A673 (cell line): ENCODE measurements at regions not wholly inside any gene's neighbourhood (a gene's known extent, or its start where the extent isn't known, plus 50 kb on each side); places are given as distances from the start of the nearest gene placed in this dataset.

Experiments
- BruUV-seq: library from RNA; stranded (reverse); fragments of 400-500 nt; replicated peaks from 2 replicates; lab custom pipeline; 2021; lab: Mats Ljungman, UMichigan
- CTCF ChIA-PET: fragments of 300-600 bp; sonication (Branson Sonifier 250); formaldehyde crosslinking; loops from one replicate; lab custom pipeline; 2022; ENCODE audit warnings: antibody characterized with exemption; lab: Charles Lee
- POLR2A ChIA-PET: fragments of 300-600 bp; sonication (Branson Sonifier 250); formaldehyde crosslinking; loops from one replicate; lab custom pipeline; 2022; ENCODE audit warnings: antibody characterized with exemption; ENCODE audit not compliant: low non-redundant PET; lab: Charles Lee
- DNase-seq: peaks from one replicate; pipeline ENCODE4 v3.0.0-alpha.2; 2015; ENCODE audit warnings: low spot score
- H3K27ac ChIP-seq: fragments of 200-600 bp; sonication (generic); 2 replicates; pipeline ENCODE4 v1.5.1; 2016; ENCODE audit warnings: mixed run types, low read depth, mild to moderate bottlenecking, mixed read lengths, antibody characterized with exemption, low read length; ENCODE audit not compliant: poor library complexity, severe bottlenecking
- H3K27me3 ChIP-seq: fragments of 200-600 bp; sonication (generic); replicated peaks from 2 replicates; pipeline ENCODE4 v1.6.1; 2017; ENCODE audit warnings: mixed run types, low read depth, mild to moderate bottlenecking, mixed read lengths, antibody characterized with exemption, low read length; ENCODE audit not compliant: insufficient read depth, poor library complexity
- H3K36me3 ChIP-seq: fragments of 200-600 bp; sonication (generic); 2 replicates; pipeline ENCODE4 v1.6.1; 2016; ENCODE audit warnings: mixed run types, mild to moderate bottlenecking, mixed read lengths, antibody characterized with exemption, low read length; ENCODE audit not compliant: insufficient read depth, poor library complexity, severe bottlenecking
- H3K4me1 ChIP-seq: fragments of 200-600 bp; sonication (generic); 2 replicates; pipeline ENCODE4 v1.6.1; 2017; ENCODE audit warnings: mixed run types, mild to moderate bottlenecking, mixed read lengths, antibody characterized with exemption, low read length; ENCODE audit not compliant: insufficient read depth, poor library complexity, severe bottlenecking
- H3K4me3 ChIP-seq: fragments of 200-600 bp; sonication (generic); 2 replicates; pipeline ENCODE4 v1.5.1; 2016; ENCODE audit warnings: low read depth, mixed run types, mild to moderate bottlenecking, mixed read lengths, low read length; ENCODE audit not compliant: poor library complexity, severe bottlenecking
- H3K9me3 ChIP-seq: fragments of 200-600 bp; sonication (generic); 2 replicates; pipeline ENCODE4 v1.6.1; 2016; ENCODE audit warnings: mixed run types, low read depth, mild to moderate bottlenecking, mixed read lengths, antibody characterized with exemption, low read length; ENCODE audit not compliant: poor library complexity, severe bottlenecking
- EZH2 ChIP-seq: fragments of 200-600 bp; sonication (generic); IDR thresholded peaks from 2 replicates; pipeline ENCODE4 v1.6.1; 2017; ENCODE audit warnings: borderline replicate concordance, low read depth, mild to moderate bottlenecking, mixed read lengths, antibody characterized with exemption, low read length; ENCODE audit not compliant: poor library complexity, severe bottlenecking
- intact Hi-C: fragments of 100-400 bp; cut with micrococcal nuclease; formaldehyde crosslinking; loops from one replicate; pipeline ENCODE4 v1.10.0; 2022; ENCODE audit not compliant: unreplicated experiment
- TF ChIP-seq, protein P1 (sequence below): fragments of 300-800, 200-600 bp; sonication (generic); conservative IDR thresholded peaks from 2 replicates; pipeline ENCODE4 v1.5.1; 2017; ENCODE audit warnings: low read depth, mild to moderate bottlenecking, antibody characterized with exemption, low read length, moderate library complexity, mixed read lengths

DNA sequence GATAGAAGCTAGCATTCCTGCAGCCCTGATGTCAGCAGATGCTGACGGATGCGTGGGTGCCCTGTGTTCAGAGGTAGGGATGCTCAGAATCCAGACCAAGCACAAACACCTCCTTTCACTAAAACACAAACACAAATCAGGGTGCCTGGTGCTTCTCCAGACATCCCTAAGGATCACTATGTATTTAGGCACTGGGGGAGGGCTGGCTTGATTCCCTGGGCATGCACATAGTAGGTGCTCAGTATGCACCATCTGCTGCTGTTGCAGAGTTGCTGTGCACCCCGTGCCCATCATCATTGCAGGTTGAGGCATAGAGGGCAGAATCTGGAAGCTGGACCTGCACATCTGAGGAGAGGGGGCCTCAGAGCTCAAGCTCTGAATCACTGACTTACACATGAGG is 114.8 kb downstream of the PHETA1 start:
- no TSS peak for BruUV-seq
- no peak overlapping the region for H3K4me3 ChIP-seq
- ChIA-PET CTCF (no interaction called here), POLR2A (no interaction called here)
- intact Hi-C loops: no loop called here
- DNase-seq: no peak
- no peaks in the 10 kb centered on the region for H3K36me3 ChIP-seq
- no peaks in the 10 kb centered on the region for H3K9me3 ChIP-seq
- no peak overlapping the region for H3K27ac ChIP-seq
- H3K27me3 ChIP-seq: no peaks in the 10 kb centered on the region
- TF ChIP-seq EZH2: no peak
- TF ChIP-seq, protein P1, sequence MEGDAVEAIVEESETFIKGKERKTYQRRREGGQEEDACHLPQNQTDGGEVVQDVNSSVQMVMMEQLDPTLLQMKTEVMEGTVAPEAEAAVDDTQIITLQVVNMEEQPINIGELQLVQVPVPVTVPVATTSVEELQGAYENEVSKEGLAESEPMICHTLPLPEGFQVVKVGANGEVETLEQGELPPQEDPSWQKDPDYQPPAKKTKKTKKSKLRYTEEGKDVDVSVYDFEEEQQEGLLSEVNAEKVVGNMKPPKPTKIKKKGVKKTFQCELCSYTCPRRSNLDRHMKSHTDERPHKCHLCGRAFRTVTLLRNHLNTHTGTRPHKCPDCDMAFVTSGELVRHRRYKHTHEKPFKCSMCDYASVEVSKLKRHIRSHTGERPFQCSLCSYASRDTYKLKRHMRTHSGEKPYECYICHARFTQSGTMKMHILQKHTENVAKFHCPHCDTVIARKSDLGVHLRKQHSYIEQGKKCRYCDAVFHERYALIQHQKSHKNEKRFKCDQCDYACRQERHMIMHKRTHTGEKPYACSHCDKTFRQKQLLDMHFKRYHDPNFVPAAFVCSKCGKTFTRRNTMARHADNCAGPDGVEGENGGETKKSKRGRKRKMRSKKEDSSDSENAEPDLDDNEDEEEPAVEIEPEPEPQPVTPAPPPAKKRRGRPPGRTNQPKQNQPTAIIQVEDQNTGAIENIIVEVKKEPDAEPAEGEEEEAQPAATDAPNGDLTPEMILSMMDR: no peak
- H3K4me1 ChIP-seq: no peaks in the 10 kb centered on the region

- no peaks in the 10 kb centered on the region for H3K4me1 ChIP-seq
- intact Hi-C loops: no loop called here
- no peak overlapping the region for H3K4me3 ChIP-seq
- no peak for DNase-seq
- CTCF ChIA-PET: no interaction called here
- H3K27ac ChIP-seq: no peak overlapping the region
- no peaks in the 10 kb centered on the region for H3K36me3 ChIP-seq
- TF ChIP-seq, protein P1: no peak
- no peak for TF ChIP-seq EZH2
- BruUV-seq: no TSS peak
- POLR2A ChIA-PET: no interaction called here
- H3K27me3 ChIP-seq: no peaks in the 10 kb centered on the region
- no peaks in the 10 kb centered on the region for H3K9me3 ChIP-seq
Measured at GRCh38 chr12:111253213-111253612, 115.7 kb downstream of the PHETA1 start.

- DNase-seq: no peak
- H3K36me3 ChIP-seq: no peaks in the 10 kb centered on the region
- H3K9me3 ChIP-seq: no peaks in the 10 kb centered on the region
- BruUV-seq: no TSS peak
- H3K4me1 ChIP-seq: no peaks in the 10 kb centered on the region
- H3K27me3 ChIP-seq: no peaks in the 10 kb centered on the region
- H3K27ac ChIP-seq: no peak overlapping the region
- POLR2A ChIA-PET: no interaction called here
- TF ChIP-seq, protein P1: no peak
- TF ChIP-seq EZH2: no peak
- H3K4me3 ChIP-seq: no peak overlapping the region
- CTCF ChIA-PET: no interaction called here
- intact Hi-C loops: no loop called here
Measured at GRCh38 chr12:111251787-111252186, 117.1 kb downstream of the PHETA1 start.
